ENCODE measurements at regions not wholly inside any gene's neighbourhood (a gene's known extent, or its start where the extent isn't known, plus 50 kb on each side); places are given as distances from the start of the nearest gene placed in this dataset.

- Histone ChIP-seq H3K36me3 (ENCODE audit: control insufficient read depth, insufficient read depth, low read length) (no peaks in the 10 kb centered on the region), H3K4me1 (ENCODE audit: control insufficient read depth, insufficient read depth, low read length) (no peaks in the 10 kb centered on the region), H4K91ac (ENCODE audit: insufficient read depth, low read depth, low read length) (no peak overlapping the region), H4K5ac (ENCODE audit: low read depth, low read length) (no peak overlapping the region), H3K27me3 (ENCODE audit: control insufficient read depth, insufficient read depth, low read length) (no peaks in the 10 kb centered on the region), H3K4ac (ENCODE audit: low read depth, low read length) (no peak overlapping the region), H3K9ac (ENCODE audit: low read depth, low read length) (no peak overlapping the region), H3K27ac (ENCODE audit: insufficient read depth, low read length) (no peak overlapping the region), H2AFZ (replicated peaks; ENCODE audit: low read length, poor library complexity) (no peak overlapping the region), H3K4me3 (ENCODE audit: insufficient read depth, low read depth, low read length) (no peak overlapping the region), H3K4me2 (ENCODE audit: low read depth, low read length) (no peak overlapping the region), H3K56ac (ENCODE audit: extremely low read depth, insufficient read depth, low read length) (no peak overlapping the region), H3K18ac (ENCODE audit: low read depth, low read length) (no peak overlapping the region), H2BK5ac (ENCODE audit: low read depth, low read length, poor library complexity, severe bottlenecking) (no peak overlapping the region), H3K14ac (replicated peaks; ENCODE audit: low read depth, low read length) (no peak overlapping the region), H2AK5ac (ENCODE audit: low read depth, low read length) (no peak overlapping the region), H3K79me1 (ENCODE audit: low read depth in 1 of 2, low read length in 2 of 2) (no peaks in the 10 kb centered on the region), H2BK15ac (ENCODE audit: low read depth, low read length) (no peak overlapping the region), H3K9me1 (ENCODE audit: insufficient read depth, low read length) (no peaks in the 10 kb centered on the region), H3K23ac (ENCODE audit: low read depth, low read length) (no peak overlapping the region), H2BK20ac (ENCODE audit: low read depth, low read length) (no peak overlapping the region), H2BK120ac (ENCODE audit: low read depth, low read length) (no peak overlapping the region), H2AK9ac (replicated peaks; ENCODE audit: low read depth, low read length, poor library complexity) (no peak overlapping the region), H3K9me3 (ENCODE audit: control insufficient read depth, insufficient read depth, low read length) (no peaks in the 10 kb centered on the region), H4K20me1 (ENCODE audit: insufficient read depth, low read length) (no peaks in the 10 kb centered on the region), H4K8ac (ENCODE audit: low read depth in 2 of 2, low read length in 2 of 2) (no peak overlapping the region)
- BruUV-seq (replicated peaks), result no TSS peak
- in situ Hi-C loops (cut with MboI; ENCODE audit: low sequenced_read_pairs) (no loop called here), intact Hi-C loops (cut with micrococcal nuclease) (no loop called here), dilution Hi-C loops (cut with HindIII; ENCODE audit: low sequenced_read_pairs, unreplicated experiment) (no loop called here)
- no peak for ATAC-seq (ENCODE audit: low read depth)
- ChIA-PET CTCF (no interaction called here), POLR2A (ENCODE audit: unreplicated experiment) (no interaction called here)
- DNase-seq, result no peak
- no CpG with 5 or more reads among the region's 4 CpGs for WGBS, 2 experiments (ENCODE audit: extremely low coverage in 2 of 2, insufficient read length in 1 of 2)
- TF ChIP-seq ELK1 (IDR thresholded peaks at IDR 0.05; ENCODE audit: borderline replicate concordance, low read depth, low read length) (no peak), CHD1 (IDR thresholded peaks at IDR 0.05; ENCODE audit: low read depth, low read length) (no peak), MXI1 (IDR thresholded peaks at IDR 0.05; ENCODE audit: borderline replicate concordance, low read depth, low read length) (no peak)
Measured at GRCh38 chr7:49159536-49159935, 235.2 kb downstream of the CDC14C start.

Data from IMR-90 (cell line).